GM21717 (cell line): ENCODE measurements at regions not wholly inside any gene's neighbourhood (a gene's known extent, or its start where the extent isn't known, plus 50 kb on each side); places are given as distances from the start of the nearest gene placed in this dataset.
"Not testable (repeated sequence)": the region's sequence is repeated elsewhere in the genome, so short reads cannot be mapped to it uniquely, and the experiment has no call there.

Source experiments
- ATAC-seq: cut with Tn5 transposase; IDR thresholded peaks from one replicate; pipeline ENCODE4 v1.9.1; 2021; ENCODE audit warnings: mild to moderate bottlenecking, moderate library complexity; ENCODE audit not compliant: unreplicated experiment

GRCh38 chr5:37971483-37972024 is 131.7 kb upstream of the GDNF start:
- no peak for ATAC-seq

- ATAC-seq: no peak
Measured at GRCh38 chr5:37966871-37967270, 127.0 kb upstream of the GDNF start.

- ATAC-seq: no peak
Measured at GRCh38 chr5:37966291-37966690, 126.5 kb upstream of the GDNF start.

DNA sequence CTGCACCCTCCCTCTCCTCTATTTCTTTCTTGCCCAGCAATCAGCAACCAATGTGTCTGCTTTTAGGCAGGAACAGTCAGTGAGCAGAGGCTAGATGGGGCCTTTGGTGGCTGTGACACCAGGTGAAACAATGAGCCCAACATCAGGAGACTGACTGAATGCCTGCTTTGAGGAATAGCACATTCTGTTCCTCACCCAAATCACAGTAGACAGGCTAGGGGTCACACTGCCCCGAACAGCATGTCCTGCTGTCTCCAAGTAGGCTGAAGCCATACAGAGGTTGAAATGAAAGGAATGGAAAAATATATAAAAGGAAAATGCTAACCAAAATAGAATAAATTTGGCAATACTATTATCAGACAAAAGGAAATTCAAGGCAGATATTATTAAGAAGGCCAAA is 122.5 kb upstream of the GDNF start:
- ATAC-seq: no peak

GRCh38 chr5:37957218-37957617 is 117.4 kb upstream of the GDNF start:
- no peak for ATAC-seq

DNA sequence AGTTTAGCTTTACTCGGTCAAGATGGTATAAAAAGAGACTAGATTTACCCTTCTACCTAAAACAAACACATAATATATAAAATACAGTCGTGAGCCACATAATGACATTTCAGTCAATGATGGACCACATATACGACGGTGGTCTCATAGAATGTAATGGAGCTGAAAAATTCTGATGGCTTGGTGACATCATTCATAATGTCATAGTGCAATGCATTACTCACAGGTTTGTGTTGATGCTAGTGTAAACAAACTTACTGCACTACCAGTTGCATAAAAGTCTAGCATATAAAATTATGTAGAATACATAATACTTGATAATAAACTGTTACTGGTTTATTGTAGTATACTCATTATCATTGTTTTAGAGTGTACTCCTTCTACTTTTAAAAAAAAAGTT is 115.9 kb upstream of the GDNF start:
- no peak for ATAC-seq

- ATAC-seq: no peak
Measured at GRCh38 chr5:37954561-37954960, 114.7 kb upstream of the GDNF start.

DNA sequence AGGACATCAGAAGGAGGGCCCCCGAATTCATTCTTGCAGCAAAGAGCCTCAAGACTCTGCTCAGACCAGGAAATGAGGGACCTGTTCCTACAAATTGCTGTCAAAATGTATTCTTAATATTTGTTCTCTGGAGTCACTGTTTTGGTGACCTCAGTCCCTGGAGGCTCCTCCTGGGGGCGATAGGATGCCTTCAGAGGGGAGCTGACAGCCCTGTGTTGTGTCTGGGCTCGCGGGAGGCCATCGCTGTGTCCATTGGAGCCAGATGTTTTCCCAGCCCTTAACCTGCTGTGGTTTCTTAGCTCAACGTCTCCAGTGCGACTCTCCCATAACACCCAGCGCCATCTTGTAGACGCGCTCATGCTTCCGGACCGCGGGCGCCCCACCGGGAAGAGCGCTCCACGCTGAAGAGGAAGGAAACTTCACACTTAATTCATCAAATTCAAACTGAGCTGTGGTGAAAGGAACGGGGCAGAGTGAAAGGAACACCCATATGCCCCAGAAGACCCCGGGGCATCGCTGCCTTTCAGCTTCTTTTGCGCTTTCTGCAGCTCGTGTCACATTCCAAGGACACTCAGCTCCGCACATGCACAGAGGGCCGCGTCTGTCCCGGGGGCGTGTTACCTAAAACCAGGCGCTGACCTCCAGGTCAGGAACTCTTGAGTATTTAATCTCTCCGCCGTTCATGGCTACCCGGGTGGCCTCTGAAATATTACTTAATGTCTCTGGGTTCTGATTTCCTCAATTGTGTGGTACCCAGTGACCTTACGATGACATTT is 112.3 kb upstream of the GDNF start:
- ATAC-seq: no peak

DNA sequence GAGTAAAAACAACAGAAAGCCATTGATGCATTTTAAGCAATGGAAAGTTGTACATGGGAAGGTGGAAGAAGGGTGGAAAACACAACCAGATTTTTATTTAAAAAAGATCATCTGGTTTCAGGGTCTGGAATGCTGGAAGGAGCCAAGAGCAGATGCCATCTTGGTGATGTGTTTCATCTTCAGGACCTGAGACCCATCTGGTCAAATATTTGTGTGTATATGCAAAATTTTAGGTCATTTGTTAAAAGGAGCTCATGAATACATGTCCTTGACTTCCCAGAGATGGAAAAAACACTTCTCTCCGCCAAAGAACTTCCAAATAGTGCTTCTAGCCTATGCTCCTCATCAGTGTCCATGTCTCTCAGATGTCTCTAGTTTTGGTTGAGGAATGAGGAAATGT is 110.6 kb upstream of the GDNF start:
- ATAC-seq: no peak

DNA sequence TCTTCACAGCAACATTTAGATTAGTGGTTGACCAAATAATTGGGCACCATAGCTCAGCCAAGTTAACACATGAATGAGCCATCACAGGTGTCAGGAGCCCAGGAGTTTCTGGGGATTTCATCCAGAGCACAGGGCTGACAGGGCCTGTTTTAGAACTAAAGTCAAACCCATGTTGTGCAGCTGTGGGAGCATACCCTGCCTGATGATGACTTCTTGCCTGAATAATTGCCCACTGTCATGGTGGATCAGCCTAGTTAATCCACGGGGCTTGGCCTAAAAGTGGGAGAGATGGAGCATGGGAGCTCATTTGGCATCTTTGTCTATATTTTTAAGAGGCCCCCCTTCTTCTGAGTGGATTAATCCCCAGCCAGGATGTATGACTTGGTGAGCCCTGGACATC is 105.6 kb upstream of the GDNF start:
- no peak for ATAC-seq

DNA sequence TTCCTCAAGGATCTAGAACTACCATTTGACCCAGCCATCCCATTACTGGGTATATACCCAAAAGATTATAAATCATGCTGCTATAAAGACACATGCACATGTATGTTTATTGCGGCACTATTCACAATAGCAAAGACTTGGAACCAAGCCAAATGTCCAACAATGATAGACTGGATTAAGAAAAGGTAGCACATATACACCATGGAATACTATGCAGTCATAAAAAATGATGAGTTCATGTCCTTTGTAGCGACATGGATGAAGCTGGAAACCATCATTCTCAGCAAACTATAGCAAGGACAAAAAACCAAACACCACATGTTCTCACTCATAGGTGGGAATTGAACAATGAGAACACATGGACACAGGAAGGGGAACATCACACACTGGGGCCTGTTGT is 103.3 kb upstream of the GDNF start:
- ATAC-seq: not testable (repeated sequence)

- no peak for ATAC-seq
Measured at GRCh38 chr5:37940931-37941623, 101.2 kb upstream of the GDNF start.

DNA sequence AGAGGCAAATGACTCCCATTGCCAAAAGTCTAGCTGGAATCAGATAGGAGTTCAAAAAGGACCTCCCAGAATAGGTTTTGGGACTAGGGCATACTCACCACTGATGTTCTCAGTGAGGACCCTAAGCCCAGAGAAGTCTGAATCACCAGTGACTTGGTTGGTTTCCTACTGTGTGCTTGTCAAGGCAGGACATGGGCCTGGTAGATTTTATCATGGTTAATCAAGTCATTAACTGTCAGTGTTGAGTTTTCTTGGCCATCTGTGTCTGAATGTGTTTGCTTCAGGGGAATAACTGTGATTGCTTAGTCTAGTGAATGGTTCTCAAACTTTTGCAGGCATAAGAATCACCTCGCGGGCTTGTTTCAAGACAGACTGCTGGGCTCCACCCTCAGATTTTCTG is 99.0 kb upstream of the GDNF start:
- ATAC-seq: no peak

GRCh38 chr5:37938076-37938852 is 98.4 kb upstream of the GDNF start:
- ATAC-seq: no peak

GRCh38 chr5:37936091-37936490 is 96.2 kb upstream of the GDNF start:
- no peak for ATAC-seq

DNA sequence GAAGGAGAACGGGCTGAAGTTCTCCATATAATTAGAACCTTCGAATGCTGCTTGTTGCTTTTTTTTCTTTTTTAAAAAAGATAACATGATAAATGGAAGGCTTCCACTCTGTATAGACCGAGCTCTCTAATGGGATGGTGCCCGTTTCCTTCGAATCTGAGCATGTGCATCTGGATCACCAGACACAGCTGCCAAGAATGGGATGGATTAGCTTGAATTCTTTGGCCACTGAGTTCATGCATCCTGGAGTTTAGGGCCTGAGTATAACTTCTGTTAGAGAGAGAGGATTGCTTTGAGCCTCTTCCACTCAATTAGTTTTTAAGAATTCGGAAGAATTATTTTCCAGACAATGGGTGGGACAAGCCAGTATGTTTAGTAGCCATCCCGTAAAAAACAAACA is 93.7 kb upstream of the GDNF start:
- ATAC-seq: no peak

DNA sequence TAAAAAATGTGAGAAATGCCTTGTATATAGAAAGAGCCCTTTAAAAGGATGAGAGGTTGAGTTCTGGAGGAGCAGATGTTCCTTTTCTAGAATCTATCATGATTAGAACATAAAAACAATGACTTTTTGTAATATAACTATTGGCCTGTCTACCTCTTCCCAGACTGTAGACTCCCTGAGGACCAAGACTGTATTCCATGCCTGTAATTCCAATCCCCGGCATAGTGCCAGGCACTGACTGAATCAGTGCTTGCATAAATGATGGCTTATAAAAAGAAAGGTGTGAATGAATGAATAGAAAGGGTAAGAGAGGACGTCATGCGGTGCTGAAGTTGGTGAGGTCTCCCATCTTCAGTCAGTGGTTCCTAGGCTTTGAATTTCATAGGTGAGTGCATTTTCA is 92.6 kb upstream of the GDNF start:
- no peak for ATAC-seq

GRCh38 chr5:37931541-37931940 is 91.7 kb upstream of the GDNF start:
- ATAC-seq: no peak

DNA sequence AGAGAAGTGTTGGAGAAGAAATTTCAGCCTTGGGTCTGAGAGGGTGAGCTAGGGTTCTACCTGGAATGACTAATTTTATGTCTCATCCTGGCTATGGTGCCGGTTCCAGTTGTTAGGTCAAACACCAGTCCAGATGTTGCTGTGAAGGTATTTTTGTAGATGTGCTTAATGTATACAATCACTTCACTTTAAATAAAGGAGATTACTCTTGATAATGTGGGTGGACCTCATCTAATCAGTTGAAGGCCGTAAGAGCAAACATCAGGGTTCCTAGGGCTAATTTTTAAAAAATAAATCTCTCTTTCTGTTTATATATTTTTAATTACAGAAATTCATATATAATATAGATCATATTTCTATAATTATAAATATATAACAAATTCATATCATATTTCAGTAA is 90.5 kb upstream of the GDNF start:
- ATAC-seq: no peak

DNA sequence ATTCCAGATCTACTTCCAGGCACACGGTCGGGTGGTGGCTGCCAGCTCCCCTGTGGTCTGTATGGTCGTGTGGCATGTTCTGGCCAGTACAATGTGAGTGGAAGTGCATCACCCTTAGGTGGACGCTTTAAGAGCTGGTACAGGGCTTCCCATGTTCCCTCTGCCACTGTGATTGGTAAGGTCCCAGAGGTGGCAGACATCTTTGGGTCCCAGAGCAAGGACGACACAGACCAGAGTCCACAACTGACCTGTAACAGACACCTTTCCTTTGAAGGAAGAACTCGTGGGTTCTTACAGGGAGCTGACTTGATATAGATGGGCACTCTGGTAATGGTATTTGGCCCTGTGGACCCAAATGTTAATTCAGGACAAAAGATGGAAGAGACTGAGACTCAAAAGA is 90.0 kb upstream of the GDNF start:
- no peak for ATAC-seq

- not testable (repeated sequence) for ATAC-seq
Measured at GRCh38 chr5:37927753-37928152, 87.9 kb upstream of the GDNF start.

GRCh38 chr5:37926732-37927131 is 86.9 kb upstream of the GDNF start:
- no peak for ATAC-seq
